Mesenchymal stem cell (in vitro differentiated cells and primary cell): ENCODE measurements at regions not wholly inside any gene's neighbourhood (a gene's known extent, or its start where the extent isn't known, plus 50 kb on each side); places are given as distances from the start of the nearest gene placed in this dataset.

Source experiments
- DNase-seq: peaks from one replicate; pipeline ENCODE4 v3.0.0-alpha.2; 2013
- H2AFZ ChIP-seq: one replicate; pipeline ENCODE4 v1.6.1; 2013; ENCODE audit warnings: low read depth, mild to moderate bottlenecking, control low read depth, inconsistent platforms, low read length, moderate library complexity
- H2AK5ac ChIP-seq: 2 replicates; pipeline ENCODE4 v1.6.1; 2013; ENCODE audit warnings: low read length, moderate library complexity, mild to moderate bottlenecking, inconsistent platforms; ENCODE audit not compliant: severe bottlenecking
- H2BK120ac ChIP-seq: one replicate; pipeline ENCODE4 v1.6.1; 2013; ENCODE audit warnings: low read depth, mild to moderate bottlenecking, inconsistent platforms, low read length, moderate library complexity
- H2BK12ac ChIP-seq, 2 experiments: one replicate each; pipeline ENCODE4 v1.6.1; 2013; ENCODE audit warnings: inconsistent platforms in 2 of 2, low read length in 2 of 2, mild to moderate bottlenecking in 2 of 2, moderate library complexity in 2 of 2, control low read depth in 1 of 2
- H2BK15ac ChIP-seq: one replicate; pipeline ENCODE4 v1.6.1; 2013; ENCODE audit warnings: mild to moderate bottlenecking, low read depth, inconsistent platforms; ENCODE audit not compliant: poor library complexity, severe bottlenecking
- H2BK5ac ChIP-seq: 2 replicates; pipeline ENCODE4 v1.6.1; 2013; ENCODE audit warnings: low read depth, mild to moderate bottlenecking, low read length, control low read depth, inconsistent platforms; ENCODE audit not compliant: poor library complexity, severe bottlenecking
- H3K14ac ChIP-seq, 2 experiments: one replicate each; pipeline ENCODE4 v1.6.1; 2013; ENCODE audit warnings: inconsistent platforms in 2 of 2, low read length in 2 of 2, control low read depth in 1 of 2, mild to moderate bottlenecking in 1 of 2, moderate library complexity in 1 of 2
- H3K18ac ChIP-seq, 2 experiments: one replicate each; pipeline ENCODE4 v1.6.1; 2013; ENCODE audit warnings: inconsistent platforms in 2 of 2, low read length in 2 of 2, control low read depth in 1 of 2, low read depth in 1 of 2, mild to moderate bottlenecking in 1 of 2
- H3K23ac ChIP-seq, 2 experiments: one replicate each; pipeline ENCODE4 v1.6.1; 2013; ENCODE audit warnings: inconsistent platforms in 2 of 2, low read length in 2 of 2, mild to moderate bottlenecking in 2 of 2, moderate library complexity in 2 of 2, control low read depth in 1 of 2
- H3K27ac ChIP-seq: 2 replicates; pipeline ENCODE4 v1.5.1; 2013; ENCODE audit warnings: mild to moderate bottlenecking, moderate library complexity, low read length, control low read depth, inconsistent platforms; ENCODE audit not compliant: poor library complexity, severe bottlenecking
- H3K27me3 ChIP-seq, 2 experiments: 2 replicates each; pipeline versions ENCODE4 v1.6.1 to v1.7.0; 2013; ENCODE audit warnings: low read length in 2 of 2, mild to moderate bottlenecking in 2 of 2, moderate library complexity in 2 of 2, control low read depth in 1 of 2, inconsistent platforms in 1 of 2; ENCODE audit not compliant: control insufficient read depth in 1 of 2, insufficient read depth in 1 of 2
- H3K36me3 ChIP-seq, 2 experiments: 2 replicates each; pipeline versions ENCODE4 v1.6.1 to v1.7.0; 2013; ENCODE audit warnings: low read length in 2 of 2, control low read depth in 1 of 2, inconsistent platforms in 1 of 2, low read depth in 1 of 2, mild to moderate bottlenecking in 1 of 2; ENCODE audit not compliant: insufficient read depth in 2 of 2, control insufficient read depth in 1 of 2
- H3K4ac ChIP-seq, 2 experiments: one replicate each; pipeline ENCODE4 v1.6.1; 2013; ENCODE audit warnings: inconsistent platforms in 2 of 2, low read length in 2 of 2, mild to moderate bottlenecking in 2 of 2, moderate library complexity in 2 of 2, control low read depth in 1 of 2, low read depth in 1 of 2
- H3K4me1 ChIP-seq: 2 replicates; pipeline ENCODE4 v1.6.1; 2013; ENCODE audit warnings: low read depth, low read length, control low read depth; ENCODE audit not compliant: control insufficient read depth, insufficient read depth
- H3K4me2 ChIP-seq: 2 replicates; pipeline ENCODE4 v1.6.1; 2013; ENCODE audit warnings: low read length, mild to moderate bottlenecking, inconsistent platforms; ENCODE audit not compliant: poor library complexity, severe bottlenecking
- H3K4me3 ChIP-seq, 2 experiments: 2 replicates each; pipeline versions ENCODE4 v1.5.1 to v1.7.0; 2013; ENCODE audit warnings: low read length in 2 of 2, mild to moderate bottlenecking in 2 of 2, control low read depth in 1 of 2, low read depth in 1 of 2; ENCODE audit not compliant: insufficient read depth in 1 of 2
- H3K79me1 ChIP-seq: replicated peaks from 2 replicates; pipeline ENCODE4 v1.6.1; 2013; ENCODE audit warnings: mild to moderate bottlenecking, control low read depth, low read length, inconsistent platforms; ENCODE audit not compliant: poor library complexity, severe bottlenecking
- H3K9ac ChIP-seq: 2 replicates; pipeline ENCODE4 v1.7.0; 2013; ENCODE audit warnings: mild to moderate bottlenecking, low read length, moderate library complexity
- H3K9me3 ChIP-seq: 2 replicates; pipeline ENCODE4 v1.7.0; 2013; ENCODE audit warnings: mild to moderate bottlenecking, low read length; ENCODE audit not compliant: control insufficient read depth
- H4K8ac ChIP-seq: one replicate; pipeline ENCODE4 v1.6.1; 2013; ENCODE audit warnings: inconsistent platforms, mild to moderate bottlenecking, low read length, moderate library complexity
- H4K91ac ChIP-seq: one replicate; pipeline ENCODE4 v1.6.1; 2013; ENCODE audit warnings: mild to moderate bottlenecking, low read length, inconsistent platforms
- WGBS: methylation state at CpG from one replicate; pipeline ENCODE4 v1.1.7; 2013; ENCODE audit warnings: mixed read lengths; 5-methylcytosine and 5-hydroxymethylcytosine counted together

DNA sequence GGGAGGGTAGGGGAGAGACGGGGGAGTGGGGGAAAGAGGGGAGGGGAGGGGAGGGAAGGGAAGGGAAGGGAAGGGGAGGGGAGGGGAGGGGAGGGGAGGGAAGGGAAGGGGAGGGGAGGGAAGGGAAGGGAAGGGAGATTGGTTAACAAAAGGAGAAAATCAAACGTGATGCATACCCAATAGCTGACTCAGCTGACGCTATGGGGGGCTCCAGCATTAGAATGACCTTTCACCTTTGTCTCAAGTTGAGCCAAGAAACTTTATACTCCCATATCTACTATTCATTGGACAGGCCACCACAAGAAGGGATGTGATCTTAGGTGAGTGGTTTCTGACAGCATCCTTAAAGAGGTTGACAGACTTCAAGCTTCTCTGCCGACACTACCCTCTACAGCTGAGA lies 432.8 kb upstream of the CDH5 start:
- Histone ChIP-seq H2BK5ac (no peak overlapping the region), H4K8ac (no peak overlapping the region), H3K18ac (no peak overlapping the region), H3K9me3 (no peaks in the 10 kb centered on the region), H3K27me3 (no peaks in the 10 kb centered on the region), H4K91ac (no peak overlapping the region), H3K27ac (no peak overlapping the region), H2BK120ac (no peak overlapping the region), H3K36me3 (no peaks in the 10 kb centered on the region), H3K9ac (no peak overlapping the region), H3K14ac (no peak overlapping the region), H2BK12ac (no peak overlapping the region), H3K79me1 (no peaks in the 10 kb centered on the region), H2AFZ (no peak overlapping the region), H3K4me1 (no peaks in the 10 kb centered on the region), H3K4me3 (no peak overlapping the region), H3K23ac (no peak overlapping the region), H3K4me2 (no peak overlapping the region), H2AK5ac (no peak overlapping the region), H3K4ac (no peak overlapping the region), H2BK15ac (no peak overlapping the region)
- 97% methylated on average over 2 of the region's 4 CpGs for WGBS
- DNase-seq: no peak

DNA sequence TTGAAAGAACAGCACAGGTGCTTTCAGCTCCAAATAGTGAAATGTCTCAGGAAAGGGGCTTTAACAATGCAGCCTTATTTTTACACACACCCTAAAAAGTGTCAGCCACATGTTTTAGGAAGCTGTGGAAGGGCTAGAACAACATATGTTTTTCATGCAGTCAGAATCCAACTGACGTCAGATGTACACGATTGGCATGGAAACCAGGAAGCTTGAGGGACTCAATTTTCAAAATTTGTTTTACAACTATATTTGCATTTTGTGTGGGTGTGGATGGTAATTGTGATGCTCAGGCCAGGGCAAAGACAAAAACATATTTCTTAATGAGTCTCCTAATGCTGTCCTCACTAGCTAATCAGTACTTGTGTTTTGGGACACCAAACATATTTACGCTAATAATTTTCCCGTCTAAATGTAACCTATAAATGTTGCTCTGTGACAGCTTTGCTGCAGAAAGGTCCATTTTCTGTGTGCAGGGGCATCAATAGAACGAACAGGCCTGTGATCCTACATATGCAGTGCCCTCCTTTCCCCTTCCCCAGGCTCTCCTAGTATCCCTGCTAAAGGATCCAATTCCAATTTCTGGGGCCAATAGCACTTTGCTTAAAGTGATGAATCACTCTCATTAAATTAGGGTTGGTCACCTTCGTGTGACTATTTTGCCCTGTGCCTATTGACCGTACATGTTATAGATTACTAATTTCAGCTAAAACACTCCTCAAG lies 434.0 kb upstream of the CDH5 start:
- H3K27me3 ChIP-seq: no peaks in the 10 kb centered on the region
- H2BK12ac ChIP-seq: no peak overlapping the region
- H3K14ac ChIP-seq: no peak overlapping the region
- WGBS: 76% methylated on average over 6 of the region's 7 CpGs
- no peak overlapping the region for H3K9ac ChIP-seq
- no peak overlapping the region for H3K4me3 ChIP-seq
- H3K79me1 ChIP-seq: no peaks in the 10 kb centered on the region
- no peak overlapping the region for H3K4me2 ChIP-seq
- H2BK120ac ChIP-seq: no peak overlapping the region
- H3K23ac ChIP-seq: no peak overlapping the region
- no peaks in the 10 kb centered on the region for H3K9me3 ChIP-seq
- H3K18ac ChIP-seq: no peak overlapping the region
- no peak overlapping the region for H2BK5ac ChIP-seq
- H4K91ac ChIP-seq: no peak overlapping the region
- H2AFZ ChIP-seq: no peak overlapping the region
- H3K27ac ChIP-seq: no peak overlapping the region
- no peaks in the 10 kb centered on the region for H3K4me1 ChIP-seq
- H4K8ac ChIP-seq: no peak overlapping the region
- H2AK5ac ChIP-seq: no peak overlapping the region
- no peak overlapping the region for H3K4ac ChIP-seq
- no peak for DNase-seq
- H2BK15ac ChIP-seq: no peak overlapping the region
- H3K36me3 ChIP-seq: no peaks in the 10 kb centered on the region

DNA sequence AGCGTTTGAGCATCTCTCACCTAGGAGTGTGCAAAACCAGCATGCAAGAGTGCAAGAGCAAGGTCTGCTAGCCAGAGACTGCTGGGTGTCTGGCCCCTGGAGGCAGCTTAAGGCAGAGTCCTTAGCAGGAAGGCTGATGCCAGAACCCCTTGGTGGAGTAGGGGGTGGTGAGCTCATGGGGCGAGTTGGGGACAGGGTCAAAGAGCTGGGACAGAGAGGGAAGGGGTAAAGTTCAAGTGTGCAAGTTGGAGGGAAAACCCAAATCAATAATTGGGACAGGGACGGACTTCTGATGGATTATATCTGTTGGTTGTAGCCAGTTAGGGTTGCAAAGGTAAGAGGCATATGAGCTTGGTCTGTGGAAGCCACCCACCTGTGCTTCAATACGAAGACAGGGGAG lies 443.6 kb upstream of the CDH5 start:
- H2BK15ac ChIP-seq: no peak overlapping the region
- no peaks in the 10 kb centered on the region for H3K79me1 ChIP-seq
- no peak overlapping the region for H2BK120ac ChIP-seq
- H3K14ac ChIP-seq: peak overlapping the region in 1 of 2 experiments; percentile 60
- no peak overlapping the region for H2AFZ ChIP-seq
- no peak overlapping the region for H3K4ac ChIP-seq
- no peak overlapping the region for H3K23ac ChIP-seq
- no peak overlapping the region for H3K27ac ChIP-seq
- H3K4me2 ChIP-seq: no peak overlapping the region
- H3K18ac ChIP-seq: no peak overlapping the region
- DNase-seq: no peak
- no peak overlapping the region for H3K4me3 ChIP-seq
- no peak overlapping the region for H2AK5ac ChIP-seq
- H3K36me3 ChIP-seq: no peaks in the 10 kb centered on the region
- H2BK12ac ChIP-seq: no peak overlapping the region
- peaks cover 3% of the 10 kb centered on the region for H3K9me3 ChIP-seq
- H3K9ac ChIP-seq: no peak overlapping the region
- H2BK5ac ChIP-seq: no peak overlapping the region
- WGBS: 80% methylated on average over 4 of the region's 4 CpGs
- no peak overlapping the region for H4K8ac ChIP-seq
- H3K4me1 ChIP-seq: no peaks in the 10 kb centered on the region
- peaks cover 0 to 2% of the 10 kb centered on the region in 2 experiments for H3K27me3 ChIP-seq
- no peak overlapping the region for H4K91ac ChIP-seq

DNA sequence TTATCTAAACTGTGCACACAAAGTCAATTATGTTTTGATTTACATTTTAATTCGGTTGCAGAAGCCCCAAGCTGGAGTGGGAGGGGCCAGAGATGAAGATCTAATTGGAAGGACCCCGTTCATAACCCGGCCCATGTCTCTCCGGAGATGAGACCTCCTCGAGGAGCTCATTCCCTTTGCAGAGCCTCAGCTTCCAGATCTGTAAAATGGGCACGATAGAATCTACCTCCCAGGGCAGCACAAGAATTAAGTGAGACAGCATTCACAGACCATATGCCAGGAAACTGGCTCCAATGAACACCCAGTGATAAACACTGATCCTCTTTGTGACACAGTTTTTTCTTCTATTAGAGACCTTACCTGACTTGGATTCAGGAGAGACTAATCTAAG lies 446.5 kb upstream of the CDH5 start:
- no peak overlapping the region for H2AK5ac ChIP-seq
- no peak for DNase-seq
- no peak overlapping the region for H4K91ac ChIP-seq
- H4K8ac ChIP-seq: no peak overlapping the region
- H2BK120ac ChIP-seq: no peak overlapping the region
- no peak overlapping the region for H2AFZ ChIP-seq
- H3K9ac ChIP-seq: no peak overlapping the region
- peaks cover 6% of the 10 kb centered on the region for H3K9me3 ChIP-seq
- H2BK12ac ChIP-seq: no peak overlapping the region
- H3K14ac ChIP-seq: no peak overlapping the region
- H3K36me3 ChIP-seq: no peaks in the 10 kb centered on the region
- no peak overlapping the region for H3K4ac ChIP-seq
- no peaks in the 10 kb centered on the region for H3K79me1 ChIP-seq
- WGBS: 87% methylated on average over 6 of the region's 6 CpGs
- no peak overlapping the region for H3K18ac ChIP-seq
- H2BK5ac ChIP-seq: no peak overlapping the region
- H3K4me3 ChIP-seq: no peak overlapping the region
- no peak overlapping the region for H2BK15ac ChIP-seq
- no peak overlapping the region for H3K27ac ChIP-seq
- H3K4me1 ChIP-seq: no peaks in the 10 kb centered on the region
- H3K27me3 ChIP-seq: peaks cover 0 to 5% of the 10 kb centered on the region in 2 experiments
- H3K4me2 ChIP-seq: no peak overlapping the region
- H3K23ac ChIP-seq: no peak overlapping the region
